ENCODE measurements at regions not wholly inside any gene's neighbourhood (a gene's known extent, or its start where the extent isn't known, plus 50 kb on each side); places are given as distances from the start of the nearest gene placed in this dataset.

GRCh38 chr15:47289656-47290055 is 427.6 kb upstream of the SEMA6D start:
- intact Hi-C loops (cut with micrococcal nuclease; ENCODE audit: unreplicated experiment), result no loop called here
- no TSS peak for BruUV-seq (replicated peaks)
- Histone ChIP-seq H3K9me3 (ENCODE audit: low read length) (no peaks in the 10 kb centered on the region), H3K9me2 (ENCODE audit: insufficient read depth, low read length) (no peaks in the 10 kb centered on the region), H3K4me2 (ENCODE audit: low read length) (no peak overlapping the region), H3K36me3 (ENCODE audit: insufficient read depth, low read length) (no peaks in the 10 kb centered on the region), H2AFZ (ENCODE audit: low read length) (no peak overlapping the region), H3K4me1 (ENCODE audit: insufficient read depth, low read length, poor library complexity, severe bottlenecking) (no peaks in the 10 kb centered on the region), H3K4me3 (ENCODE audit: low read depth, low read length, poor library complexity, severe bottlenecking) (no peak overlapping the region), H4K20me1 (ENCODE audit: insufficient read depth, low read length) (no peaks in the 10 kb centered on the region), H3K79me2 (ENCODE audit: insufficient read depth, low read depth, low read length) (no peaks in the 10 kb centered on the region), H3K27ac (ENCODE audit: low read depth, low read length, poor library complexity, severe bottlenecking) (no peak overlapping the region)
- ChIA-PET CTCF (ENCODE audit: unreplicated experiment) (no interaction called here), POLR2A (no interaction called here)
- no peak for DNase-seq (ENCODE audit: low spot score)
- TF ChIP-seq CTCF (conservative IDR thresholded peaks at IDR 0.05; ENCODE audit: low read length), result no peak
- no peak for TF ChIP-seq EZH2phosphoT487 (IDR thresholded peaks at IDR 0.05; ENCODE audit: borderline replicate concordance, low read depth, low read length)

- Histone ChIP-seq H3K36me3 (ENCODE audit: insufficient read depth, low read length) (no peaks in the 10 kb centered on the region), H3K79me2 (ENCODE audit: insufficient read depth, low read depth, low read length) (no peaks in the 10 kb centered on the region), H3K27ac (ENCODE audit: low read depth, low read length, poor library complexity, severe bottlenecking) (no peak overlapping the region), H3K9me2 (ENCODE audit: insufficient read depth, low read length) (no peaks in the 10 kb centered on the region), H2AFZ (ENCODE audit: low read length) (no peak overlapping the region), H4K20me1 (ENCODE audit: insufficient read depth, low read length) (no peaks in the 10 kb centered on the region), H3K9me3 (ENCODE audit: low read length) (no peaks in the 10 kb centered on the region), H3K4me1 (ENCODE audit: insufficient read depth, low read length, poor library complexity, severe bottlenecking) (no peaks in the 10 kb centered on the region), H3K4me3 (ENCODE audit: low read depth, low read length, poor library complexity, severe bottlenecking) (no peak overlapping the region), H3K4me2 (ENCODE audit: low read length) (no peak overlapping the region)
- no peak for DNase-seq (ENCODE audit: low spot score)
- TF ChIP-seq CTCF (conservative IDR thresholded peaks at IDR 0.05; ENCODE audit: low read length) (no peak), EZH2phosphoT487 (IDR thresholded peaks at IDR 0.05; ENCODE audit: borderline replicate concordance, low read depth, low read length) (no peak)
- intact Hi-C loops (cut with micrococcal nuclease; ENCODE audit: unreplicated experiment), result no loop called here
- BruUV-seq (replicated peaks), result no TSS peak
- POLR2A ChIA-PET, result interaction anchor here (0.6 kb wide), 1 partner anchor 20 kb away, joined by 3 read pairs; no protein-coding TSS in a partner anchor
- CTCF ChIA-PET (ENCODE audit: unreplicated experiment), result no interaction called here
Observed at GRCh38 chr15:47291767-47292166, 425.5 kb upstream of the SEMA6D start.

- H3K4me2 ChIP-seq (ENCODE audit: low read length), result no peak overlapping the region
- no peak overlapping the region for H3K4me3 ChIP-seq (ENCODE audit: low read depth, low read length, poor library complexity, severe bottlenecking)
- H2AFZ ChIP-seq (ENCODE audit: low read length), result no peak overlapping the region
- intact Hi-C loops (cut with micrococcal nuclease; ENCODE audit: unreplicated experiment), result no loop called here
- H3K79me2 ChIP-seq (ENCODE audit: insufficient read depth, low read depth, low read length), result no peaks in the 10 kb centered on the region
- no peak overlapping the region for H3K27ac ChIP-seq (ENCODE audit: low read depth, low read length, poor library complexity, severe bottlenecking)
- H3K36me3 ChIP-seq (ENCODE audit: insufficient read depth, low read length), result no peaks in the 10 kb centered on the region
- DNase-seq (ENCODE audit: low spot score), result no peak
- H3K9me3 ChIP-seq (ENCODE audit: low read length), result no peaks in the 10 kb centered on the region
- H3K4me1 ChIP-seq (ENCODE audit: insufficient read depth, low read length, poor library complexity, severe bottlenecking), result no peaks in the 10 kb centered on the region
- CTCF ChIA-PET (ENCODE audit: unreplicated experiment), result no interaction called here
- H3K9me2 ChIP-seq (ENCODE audit: insufficient read depth, low read length), result no peaks in the 10 kb centered on the region
- POLR2A ChIA-PET, result no interaction called here
- TF ChIP-seq CTCF (conservative IDR thresholded peaks at IDR 0.05; ENCODE audit: low read length) (no peak), EZH2phosphoT487 (IDR thresholded peaks at IDR 0.05; ENCODE audit: borderline replicate concordance, low read depth, low read length) (no peak)
- H4K20me1 ChIP-seq (ENCODE audit: insufficient read depth, low read length), result no peaks in the 10 kb centered on the region
- no TSS peak for BruUV-seq (replicated peaks)
Observed at GRCh38 chr15:47292638-47293190, 424.6 kb upstream of the SEMA6D start.

Data from OCI-LY7 (cell line).